Prostate gland (tissue), 2 donors: ENCODE measurements at regions not wholly inside any gene's neighbourhood (a gene's known extent, or its start where the extent isn't known, plus 50 kb on each side); places are given as distances from the start of the nearest gene placed in this dataset.
"Not testable (repeated sequence)": the region's sequence is repeated elsewhere in the genome, so short reads cannot be mapped to it uniquely, and the experiment has no call there.

Source experiments
- DNase-seq: peaks from one replicate; pipeline ENCODE4 v3.0.0-alpha.2; 2019; ENCODE audit warnings: low spot score
- H3K27ac ChIP-seq, 2 donors: fragments of 200-600 bp; sonication (generic); 2 replicates each; pipeline ENCODE4 v1.5.1; 2017 to 2019
- H3K27me3 ChIP-seq: fragments of 200-600 bp; sonication (generic); replicated peaks from 2 replicates; pipeline ENCODE4 v1.5.1; 2019; ENCODE audit not compliant: insufficient read depth
- H3K36me3 ChIP-seq, 2 donors: fragments of 200-600 bp; sonication (generic); 1 replicate in 1 of 2; 2 replicates in 1 of 2; pipeline versions ENCODE4 v1.5.1 to v1.8.1; 2017 to 2019
- H3K4me1 ChIP-seq: fragments of 200-600 bp; sonication (generic); replicated peaks from 2 replicates; pipeline ENCODE4 v1.5.1; 2019
- H3K4me3 ChIP-seq, 2 donors: fragments of 200-600 bp; sonication (generic); 2 replicates each; pipeline ENCODE4 v1.5.1; 2017 to 2019
- H3K9me3 ChIP-seq: fragments of 200-600 bp; sonication (generic); 2 replicates; pipeline ENCODE4 v1.5.1; 2017
- CTCF ChIP-seq, 4 experiments: fragments of 200-600 bp in 2 of 4; fragments of 450-650 bp in 2 of 4; sonication (generic) in 2 of 4; IDR thresholded peaks; 1 replicate in 3 of 4; 2 replicates in 1 of 4; pipeline ENCODE4 v1.5.1; 2016 to 2019; ENCODE audit warnings: antibody characterized with exemption in 4 of 4, mild to moderate bottlenecking in 2 of 4, moderate library complexity in 2 of 4
- WGBS: methylation state at CpG from one replicate; pipeline ENCODE4 v1.1.5; 2018; 5-methylcytosine and 5-hydroxymethylcytosine counted together
- intact Hi-C: fragments of 100-400 bp; cut with DNase I; formaldehyde crosslinking; loops from one replicate; pipeline ENCODE4 v1.14.2; 2022

DNA sequence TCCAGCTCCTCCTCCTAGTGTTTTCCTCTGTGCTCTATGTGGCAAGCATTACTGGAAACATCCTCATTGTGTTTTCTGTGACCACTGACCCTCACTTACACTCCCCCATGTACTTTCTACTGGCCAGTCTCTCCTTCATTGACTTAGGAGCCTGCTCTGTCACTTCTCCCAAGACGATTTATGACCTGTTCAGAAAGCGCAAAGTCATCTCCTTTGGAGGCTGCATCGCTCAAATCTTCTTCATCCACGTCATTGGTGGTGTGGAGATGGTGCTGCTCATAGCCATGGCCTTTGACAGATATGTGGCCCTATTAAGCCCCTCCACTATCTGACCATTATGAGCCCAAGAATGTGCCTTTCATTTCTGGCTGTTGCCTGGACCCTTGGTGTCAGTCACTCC is 64.0 kb downstream of the OR4F15 start:
- H3K4me3 ChIP-seq, intact Hi-C loops, H3K9me3 ChIP-seq, H3K36me3 ChIP-seq, H3K4me1 ChIP-seq, DNase-seq, H3K27me3 ChIP-seq, H3K27ac ChIP-seq: not testable (repeated sequence)
- 76% methylated on average over 4 of the region's 4 CpGs for WGBS

DNA sequence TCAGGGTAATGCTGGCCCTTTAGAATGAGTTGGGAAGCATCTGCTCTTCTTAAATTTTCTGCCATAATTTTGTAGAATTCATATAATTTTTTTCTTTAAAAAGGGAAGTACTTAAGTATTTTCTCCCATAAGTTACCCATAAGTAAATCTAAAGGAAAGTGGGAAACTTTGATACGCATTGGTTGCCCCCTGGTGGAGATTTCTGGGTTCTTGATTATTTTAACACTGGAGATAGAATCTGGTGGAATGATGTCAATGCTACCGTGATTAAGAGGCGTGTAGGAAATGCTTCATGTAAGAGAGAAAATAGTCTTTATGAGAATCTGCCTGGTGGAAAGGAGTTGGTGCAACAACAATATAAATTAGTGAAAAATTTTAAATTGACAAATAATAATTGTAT is 65.6 kb downstream of the OR4F15 start:
- H3K27me3 ChIP-seq, intact Hi-C loops, H3K4me3 ChIP-seq, DNase-seq, H3K9me3 ChIP-seq, H3K36me3 ChIP-seq, H3K4me1 ChIP-seq, H3K27ac ChIP-seq: not testable (repeated sequence)
- 0% methylated on average over 3 of the region's 3 CpGs for WGBS
- peak in 2 of 4 experiments; percentile 7 to 14 for TF ChIP-seq CTCF (IDR thresholded peaks at IDR 0.05)

DNA sequence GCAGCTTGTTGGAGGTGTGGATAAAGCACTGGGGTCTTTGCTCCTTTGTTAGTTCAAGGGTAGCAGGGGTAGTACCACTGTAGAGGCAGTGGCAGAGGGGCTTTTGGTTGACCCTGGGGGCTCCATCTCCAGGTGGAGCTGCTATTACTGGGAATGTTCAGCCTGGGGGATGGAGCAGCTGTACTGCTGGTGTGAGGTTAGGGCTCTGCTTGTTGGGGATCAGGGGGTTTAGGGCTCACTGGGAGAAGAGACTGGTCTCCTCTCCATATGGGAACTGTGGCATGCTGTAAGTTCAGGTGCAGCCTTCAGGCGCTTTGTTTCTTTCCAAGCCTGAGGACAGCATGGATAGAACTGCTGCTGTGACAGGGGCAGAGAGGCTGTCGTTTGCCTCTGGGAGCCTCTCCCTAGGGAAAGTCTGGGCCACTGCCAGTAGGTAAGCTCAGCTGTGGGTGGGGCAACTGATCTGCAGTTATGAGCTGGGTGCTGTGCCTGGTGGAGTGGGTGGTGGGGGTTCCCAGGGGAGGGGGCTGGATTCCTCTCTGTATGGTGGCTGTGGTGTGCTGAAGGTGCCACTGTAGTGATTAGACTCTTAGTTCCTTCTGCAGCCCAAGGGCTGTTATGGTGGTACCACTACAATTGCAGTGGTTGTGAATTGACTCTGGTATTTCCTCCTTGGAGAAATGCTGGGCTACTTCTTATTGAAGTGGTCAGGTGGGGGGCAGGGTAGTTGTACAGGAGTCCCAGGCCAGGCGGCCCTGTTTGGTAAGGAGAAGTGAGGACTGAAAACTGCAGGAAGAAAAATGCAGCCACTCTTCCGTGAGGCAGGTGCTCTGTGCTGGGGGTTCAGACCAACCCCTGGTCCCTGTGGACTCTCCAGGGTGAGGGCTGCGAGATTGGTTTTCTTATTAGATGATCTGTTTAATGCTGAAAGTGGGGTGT is 100.6 kb downstream of the OR4F15 start:
- H3K4me3 ChIP-seq, intact Hi-C loops, H3K27ac ChIP-seq, H3K27me3 ChIP-seq, DNase-seq, H3K9me3 ChIP-seq, H3K4me1 ChIP-seq, H3K36me3 ChIP-seq: not testable (repeated sequence)
- WGBS, result no CpG with 5 or more reads among the region's 5 CpGs

- H3K9me3 ChIP-seq, intact Hi-C loops, H3K36me3 ChIP-seq, H3K4me3 ChIP-seq, H3K27me3 ChIP-seq, H3K4me1 ChIP-seq, H3K27ac ChIP-seq, DNase-seq: not testable (repeated sequence)
- 50% methylated on average over 1 of the region's 2 CpGs for WGBS
These were observed 112.6 kb downstream of the OR4F15 start for GRCh38 chr15:101924554-101924953.

- DNase-seq, H3K27me3 ChIP-seq, H3K4me1 ChIP-seq, intact Hi-C loops, H3K36me3 ChIP-seq, H3K4me3 ChIP-seq, H3K27ac ChIP-seq, H3K9me3 ChIP-seq: not testable (repeated sequence)
- no CpG with 5 or more reads among the region's 3 CpGs for WGBS
These were observed 122.5 kb downstream of the OR4F15 start for GRCh38 chr15:101934506-101934905.

GRCh38 chr15:101937362-101937761 is 125.4 kb downstream of the OR4F15 start:
- DNase-seq, H3K4me1 ChIP-seq, H3K36me3 ChIP-seq, H3K9me3 ChIP-seq, H3K27me3 ChIP-seq, H3K27ac ChIP-seq, H3K4me3 ChIP-seq, intact Hi-C loops: not testable (repeated sequence)
- no CpG with 5 or more reads among the region's 1 CpG for WGBS

DNA sequence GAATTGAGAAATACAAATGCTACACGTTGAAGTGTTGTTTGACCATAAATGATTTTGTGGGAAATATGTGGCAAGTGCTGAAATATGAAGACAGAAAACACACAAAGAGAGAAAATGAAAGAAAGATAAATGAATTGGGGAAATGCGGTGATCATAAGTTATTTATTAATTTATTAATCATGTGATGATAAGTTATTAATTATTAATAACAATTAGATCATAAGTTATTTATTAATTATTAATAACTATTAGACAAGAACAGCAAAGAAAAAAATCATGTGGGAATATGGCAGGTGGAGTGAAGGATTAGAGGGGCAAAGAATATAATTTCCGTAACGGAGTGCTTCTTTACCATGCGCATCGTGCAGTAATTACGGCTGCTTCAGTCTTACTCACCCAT is 126.6 kb downstream of the OR4F15 start:
- H3K4me3 ChIP-seq, H3K27me3 ChIP-seq, DNase-seq, intact Hi-C loops, H3K36me3 ChIP-seq, H3K4me1 ChIP-seq, H3K9me3 ChIP-seq, H3K27ac ChIP-seq: not testable (repeated sequence)
- WGBS, result 98% methylated on average over 5 of the region's 7 CpGs

DNA sequence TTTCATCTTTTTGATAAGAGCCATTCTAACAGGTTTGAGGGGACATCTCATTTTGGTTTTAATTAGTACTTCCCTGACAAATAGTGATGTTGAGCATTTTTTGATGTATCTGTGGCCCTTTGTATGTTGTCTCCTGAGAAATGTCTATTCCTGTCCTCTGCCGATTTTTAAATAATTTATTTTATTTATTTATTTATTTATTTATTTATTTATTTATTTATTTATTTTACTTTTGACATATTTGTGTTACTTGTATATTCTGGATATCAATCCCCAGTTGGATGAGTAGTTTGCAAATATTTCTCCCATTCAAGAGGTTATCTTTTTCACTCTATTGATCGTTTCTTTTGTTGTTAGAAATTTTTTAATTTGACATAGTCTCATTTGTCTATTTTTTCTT is 133.9 kb downstream of the OR4F15 start:
- 82% methylated on average over 2 of the region's 2 CpGs for WGBS
- DNase-seq, intact Hi-C loops, H3K27ac ChIP-seq, H3K9me3 ChIP-seq, H3K4me3 ChIP-seq, H3K27me3 ChIP-seq, H3K36me3 ChIP-seq, H3K4me1 ChIP-seq: not testable (repeated sequence)

GRCh38 chr15:101948491-101949010 is 136.5 kb downstream of the OR4F15 start:
- H3K4me1 ChIP-seq, H3K36me3 ChIP-seq, H3K27me3 ChIP-seq, H3K9me3 ChIP-seq, H3K4me3 ChIP-seq, intact Hi-C loops, H3K27ac ChIP-seq, DNase-seq: not testable (repeated sequence)
- 86% methylated on average over 1 of the region's 2 CpGs for WGBS

DNA sequence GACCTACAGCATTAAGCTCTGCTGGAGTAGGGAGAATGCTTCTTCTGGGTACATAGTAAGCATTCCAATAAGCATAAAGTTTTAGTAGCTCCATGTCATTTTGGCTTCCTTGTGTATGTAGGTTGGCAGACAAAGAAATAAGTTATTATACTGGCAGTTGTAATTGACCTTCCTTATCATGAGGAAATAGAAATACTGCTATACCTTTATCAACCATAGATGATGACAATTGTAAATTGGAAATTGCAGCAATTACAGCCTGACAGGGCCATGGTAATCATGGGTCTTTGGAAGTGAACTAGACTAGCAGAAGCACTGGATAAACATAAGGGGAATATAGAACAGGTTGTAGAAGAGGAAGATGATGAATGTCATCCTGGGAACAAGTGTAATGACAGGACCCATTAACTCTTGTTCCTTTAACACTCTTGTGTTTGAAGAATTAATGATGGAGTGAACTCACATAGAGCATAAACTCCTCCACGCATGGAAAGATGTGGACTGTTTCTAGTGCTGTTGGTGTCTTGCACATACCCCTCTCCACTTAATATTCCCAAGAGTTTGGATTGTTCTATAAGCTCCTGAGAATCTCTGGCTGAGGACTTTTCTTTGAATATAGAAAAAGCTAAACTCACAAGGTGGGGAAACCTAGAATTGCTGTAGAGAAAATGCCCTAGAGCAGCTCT is 137.5 kb downstream of the OR4F15 start:
- intact Hi-C loops, H3K27me3 ChIP-seq, DNase-seq, H3K9me3 ChIP-seq, H3K27ac ChIP-seq, H3K4me3 ChIP-seq, H3K4me1 ChIP-seq, H3K36me3 ChIP-seq: not testable (repeated sequence)
- WGBS, result 82% methylated on average over 1 of the region's 1 CpG

DNA sequence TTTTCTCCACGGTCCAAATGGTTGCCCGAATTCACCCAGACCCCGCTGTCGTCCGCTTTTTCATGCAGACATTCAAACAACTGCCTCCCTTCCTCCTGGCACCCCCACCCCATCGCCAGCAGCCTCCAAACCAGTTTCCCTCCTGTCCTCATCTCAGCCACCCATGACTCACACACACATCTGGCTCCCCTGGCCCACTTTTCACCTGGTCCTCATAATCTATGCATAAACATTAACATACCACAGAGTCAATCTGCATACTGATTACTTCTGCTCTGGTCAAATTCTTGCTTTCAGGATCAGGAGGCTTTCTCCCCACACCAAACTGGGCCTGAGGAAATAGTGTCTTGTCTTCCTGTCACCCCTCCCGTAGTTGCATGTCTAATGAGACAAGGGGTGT is 142.0 kb downstream of the OR4F15 start:
- intact Hi-C loops, DNase-seq, H3K4me1 ChIP-seq, H3K4me3 ChIP-seq, H3K27ac ChIP-seq, H3K9me3 ChIP-seq, H3K27me3 ChIP-seq, H3K36me3 ChIP-seq: not testable (repeated sequence)
- WGBS, result 63% methylated on average over 5 of the region's 7 CpGs
